ENCODE measurements at regions not wholly inside any gene's neighbourhood (a gene's known extent, or its start where the extent isn't known, plus 50 kb on each side); places are given as distances from the start of the nearest gene placed in this dataset.
"Not testable (repeated sequence)": the region's sequence is repeated elsewhere in the genome, so short reads cannot be mapped to it uniquely, and the experiment has no call there.

DNA sequence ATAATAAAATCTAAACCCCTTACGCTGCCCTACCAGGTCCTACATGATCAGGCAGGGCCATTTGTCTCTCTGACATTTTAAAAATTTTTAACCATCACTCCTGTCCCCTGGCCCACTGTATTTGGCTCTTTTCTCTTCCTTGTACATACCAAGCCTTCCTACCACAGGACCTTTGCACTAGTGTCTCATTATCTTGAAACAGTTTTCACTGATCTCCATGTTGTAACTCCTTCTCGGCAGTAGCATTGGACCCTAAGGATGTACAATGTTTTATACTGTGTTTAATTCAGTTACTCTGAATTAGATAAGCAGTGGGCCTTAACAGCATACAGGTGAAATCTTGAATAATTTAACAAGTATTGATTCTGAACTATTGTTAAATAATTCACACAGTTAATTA is 330.7 kb downstream of the UTRN start:
- WGBS, result 96% methylated on average over 2 of the region's 2 CpGs
- no peak overlapping the region for H3K4me3 ChIP-seq (ENCODE audit: low read depth, low read length)
- no peak for DNase-seq (ENCODE audit: extremely low spot score)
- H3K27ac ChIP-seq (ENCODE audit: low read depth), result no peak overlapping the region
- peaks cover 2% of the 10 kb centered on the region for H3K36me3 ChIP-seq (ENCODE audit: insufficient read depth)
- no peaks in the 10 kb centered on the region for H3K4me1 ChIP-seq (ENCODE audit: insufficient read depth)

DNA sequence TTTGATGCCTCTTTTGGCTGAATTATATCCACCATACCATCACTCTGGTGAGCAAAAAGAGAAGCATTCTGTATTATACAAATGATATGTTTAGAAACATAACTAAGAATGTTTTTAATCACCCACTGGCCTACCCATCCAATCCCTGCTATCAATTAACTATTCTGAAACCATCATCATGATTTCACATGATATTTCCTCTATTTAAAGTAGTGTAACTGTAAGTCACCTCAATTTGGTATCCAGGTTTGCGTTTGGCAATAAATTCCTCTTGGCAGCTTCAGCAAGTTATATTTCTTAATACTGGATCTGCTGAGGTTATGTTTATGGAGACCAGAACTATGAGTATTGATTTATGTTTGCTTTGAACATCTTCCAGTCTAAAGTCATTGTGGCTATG is 332.1 kb downstream of the UTRN start:
- peaks cover 2% of the 10 kb centered on the region for H3K36me3 ChIP-seq (ENCODE audit: insufficient read depth)
- WGBS, result 60% methylated on average over 1 of the region's 1 CpG
- H3K27ac ChIP-seq (ENCODE audit: low read depth), result no peak overlapping the region
- no peak overlapping the region for H3K4me3 ChIP-seq (ENCODE audit: low read depth, low read length)
- H3K4me1 ChIP-seq (ENCODE audit: insufficient read depth), result no peaks in the 10 kb centered on the region
- DNase-seq (ENCODE audit: extremely low spot score), result no peak

DNA sequence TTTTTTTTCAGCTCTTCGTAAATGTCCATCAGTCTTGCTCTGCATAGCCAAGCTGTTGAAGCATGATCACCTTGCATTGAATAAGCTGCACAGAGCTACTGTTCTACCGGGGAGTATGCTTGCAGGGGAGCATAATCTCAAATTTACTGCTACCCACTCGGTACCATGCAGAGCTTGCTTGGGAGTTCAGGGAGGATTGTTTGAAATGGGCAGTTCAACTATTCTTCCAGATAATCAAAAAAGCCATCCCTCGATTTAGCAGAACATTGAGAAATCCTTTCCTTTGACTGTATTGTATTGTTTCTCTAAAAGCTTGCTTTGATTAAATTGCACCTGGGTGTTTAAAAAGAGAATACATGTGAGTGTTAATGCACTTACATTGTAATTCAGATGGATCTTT is 332.6 kb downstream of the UTRN start:
- DNase-seq (ENCODE audit: extremely low spot score), result no peak
- 78% methylated on average over 4 of the region's 4 CpGs for WGBS
- no peaks in the 10 kb centered on the region for H3K4me1 ChIP-seq (ENCODE audit: insufficient read depth)
- no peak overlapping the region for H3K4me3 ChIP-seq (ENCODE audit: low read depth, low read length)
- H3K27ac ChIP-seq (ENCODE audit: low read depth), result no peak overlapping the region
- H3K36me3 ChIP-seq (ENCODE audit: insufficient read depth), result peaks cover 2% of the 10 kb centered on the region

DNA sequence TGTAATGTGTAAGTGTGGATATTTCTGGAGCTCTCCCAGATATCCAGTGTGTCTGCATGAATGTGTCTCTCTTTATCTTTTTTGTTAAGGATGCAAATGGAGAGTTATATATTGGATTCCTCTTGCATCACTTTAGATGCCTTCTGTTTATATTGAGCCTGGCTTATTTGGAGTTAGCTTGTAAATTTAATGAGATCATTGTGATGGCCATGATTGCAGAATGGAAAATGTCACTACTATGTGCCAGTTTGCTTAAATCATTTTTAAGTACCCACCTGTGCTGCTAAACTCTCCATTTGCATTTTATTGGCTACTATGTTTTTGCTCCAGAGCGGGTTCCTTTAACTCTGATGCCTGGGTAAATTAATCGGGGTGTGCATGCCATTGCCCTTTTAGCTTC is 334.8 kb downstream of the UTRN start:
- WGBS, result 84% methylated on average over 2 of the region's 2 CpGs
- no peak for DNase-seq (ENCODE audit: extremely low spot score)
- Histone ChIP-seq H3K4me1 (ENCODE audit: insufficient read depth) (no peaks in the 10 kb centered on the region), H3K27ac (ENCODE audit: low read depth) (no peak overlapping the region), H3K4me3 (ENCODE audit: low read depth, low read length) (no peak overlapping the region), H3K36me3 (ENCODE audit: insufficient read depth) (no peaks in the 10 kb centered on the region)

GRCh38 chr6:144621332-144621731 is 336.2 kb downstream of the UTRN start:
- Histone ChIP-seq H3K4me3 (ENCODE audit: low read depth, low read length) (no peak overlapping the region), H3K4me1 (ENCODE audit: insufficient read depth) (no peaks in the 10 kb centered on the region), H3K27ac (ENCODE audit: low read depth) (no peak overlapping the region), H3K36me3 (ENCODE audit: insufficient read depth) (no peaks in the 10 kb centered on the region)
- WGBS, result 95% methylated on average over 4 of the region's 4 CpGs
- no peak for DNase-seq (ENCODE audit: extremely low spot score)

DNA sequence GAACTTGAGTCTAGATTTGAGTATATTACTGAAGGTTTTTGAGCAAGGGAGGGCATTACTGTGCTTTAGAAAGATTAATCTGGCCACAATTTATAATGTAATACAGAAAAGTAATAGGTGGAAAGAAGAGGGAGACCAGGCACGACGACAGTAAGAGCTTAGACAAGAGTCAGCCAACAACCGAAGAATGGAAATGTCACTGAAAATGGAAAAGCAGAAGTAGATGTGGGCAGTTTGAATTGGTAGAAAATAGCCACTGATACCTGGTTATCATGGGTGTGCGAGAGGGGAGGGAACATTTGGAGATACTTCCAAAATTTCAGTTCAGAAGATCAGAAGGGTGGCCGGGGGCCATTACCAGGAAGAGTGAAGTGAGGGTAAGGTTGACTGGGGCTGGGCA is 339.1 kb downstream of the UTRN start:
- Histone ChIP-seq H3K4me1 (ENCODE audit: insufficient read depth) (no peaks in the 10 kb centered on the region), H3K36me3 (ENCODE audit: insufficient read depth) (no peaks in the 10 kb centered on the region), H3K4me3 (ENCODE audit: low read depth, low read length) (no peak overlapping the region), H3K27ac (ENCODE audit: low read depth) (no peak overlapping the region)
- WGBS, result 84% methylated on average over 5 of the region's 5 CpGs
- DNase-seq (ENCODE audit: extremely low spot score), result no peak

DNA sequence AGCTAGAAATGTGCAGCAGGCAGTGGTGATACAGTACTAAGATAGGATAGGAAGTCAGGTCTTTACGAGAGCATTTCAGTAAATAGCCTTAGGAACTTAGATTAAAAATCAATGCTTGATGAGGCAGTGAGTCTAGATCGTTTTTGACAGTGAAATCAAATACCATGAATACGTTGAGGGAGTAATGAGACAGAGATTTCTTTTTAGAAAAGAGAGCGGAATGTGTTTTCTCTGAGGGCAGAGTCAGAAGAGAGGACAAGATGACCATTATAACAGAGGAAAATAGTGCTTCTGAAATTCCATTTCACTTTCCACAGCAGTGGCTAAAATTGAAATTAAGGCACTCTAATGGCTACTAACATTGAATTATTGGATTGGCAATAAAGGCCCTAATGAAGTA is 339.6 kb downstream of the UTRN start:
- DNase-seq (ENCODE audit: extremely low spot score), result no peak
- Histone ChIP-seq H3K27ac (ENCODE audit: low read depth) (no peak overlapping the region), H3K4me1 (ENCODE audit: insufficient read depth) (no peaks in the 10 kb centered on the region), H3K4me3 (ENCODE audit: low read depth, low read length) (no peak overlapping the region), H3K36me3 (ENCODE audit: insufficient read depth) (no peaks in the 10 kb centered on the region)
- 77% methylated on average over 4 of the region's 4 CpGs for WGBS

DNA sequence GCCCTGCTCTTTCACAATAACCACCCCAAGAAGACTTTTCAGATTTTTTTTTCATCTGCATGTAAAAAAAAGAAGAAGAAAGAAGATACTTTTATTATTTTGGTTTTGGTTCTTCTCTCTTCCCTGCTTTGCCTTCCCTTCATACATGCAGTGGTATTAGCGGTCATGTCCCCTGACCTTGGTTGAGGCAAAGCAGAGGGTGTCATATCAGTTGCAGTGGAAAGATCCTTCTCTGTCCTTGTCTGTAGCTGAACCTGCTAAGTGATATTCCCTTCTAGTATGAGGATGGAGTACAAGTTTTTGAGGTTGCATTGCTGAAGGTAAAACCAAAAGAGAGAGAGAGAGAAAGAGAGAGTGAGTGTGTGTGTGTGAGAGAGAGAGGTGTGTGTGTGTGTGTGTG is 345.7 kb downstream of the UTRN start:
- no peaks in the 10 kb centered on the region for H3K36me3 ChIP-seq (ENCODE audit: insufficient read depth)
- no peaks in the 10 kb centered on the region for H3K4me1 ChIP-seq (ENCODE audit: insufficient read depth)
- H3K27ac ChIP-seq (ENCODE audit: low read depth), result no peak overlapping the region
- DNase-seq (ENCODE audit: extremely low spot score), result no peak
- 96% methylated on average over 1 of the region's 1 CpG for WGBS
- H3K4me3 ChIP-seq (ENCODE audit: low read depth, low read length), result no peak overlapping the region

DNA sequence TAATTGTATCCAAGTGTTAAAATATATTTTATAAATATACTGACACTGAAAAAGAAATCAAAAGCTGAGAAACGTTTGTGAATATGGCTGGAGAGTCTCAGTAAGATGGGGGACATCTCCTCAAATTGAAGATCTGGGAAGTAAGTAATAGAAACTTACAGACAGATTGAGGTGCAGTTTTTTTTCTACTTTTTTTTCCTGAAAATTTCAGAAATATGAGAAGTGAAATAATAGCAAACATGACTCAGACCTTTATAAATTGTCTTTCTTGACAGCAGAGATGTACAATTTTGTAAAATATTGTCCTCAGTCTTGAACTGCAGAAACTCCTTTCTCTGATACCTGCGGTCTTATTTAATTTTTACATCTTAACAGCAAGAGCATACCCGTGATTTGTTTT is 347.1 kb downstream of the UTRN start:
- H3K4me3 ChIP-seq (ENCODE audit: low read depth, low read length), result no peak overlapping the region
- DNase-seq (ENCODE audit: extremely low spot score), result no peak
- H3K36me3 ChIP-seq (ENCODE audit: insufficient read depth), result no peaks in the 10 kb centered on the region
- WGBS, result 82% methylated on average over 3 of the region's 3 CpGs
- H3K4me1 ChIP-seq (ENCODE audit: insufficient read depth), result no peaks in the 10 kb centered on the region
- no peak overlapping the region for H3K27ac ChIP-seq (ENCODE audit: low read depth)

GRCh38 chr6:144633886-144634285 is 348.8 kb downstream of the UTRN start:
- WGBS, result 95% methylated on average over 4 of the region's 4 CpGs
- DNase-seq (ENCODE audit: extremely low spot score), result no peak
- H3K4me1 ChIP-seq (ENCODE audit: insufficient read depth), result no peaks in the 10 kb centered on the region
- H3K27ac ChIP-seq (ENCODE audit: low read depth), result no peak overlapping the region
- no peaks in the 10 kb centered on the region for H3K36me3 ChIP-seq (ENCODE audit: insufficient read depth)
- no peak overlapping the region for H3K4me3 ChIP-seq (ENCODE audit: low read depth, low read length)

DNA sequence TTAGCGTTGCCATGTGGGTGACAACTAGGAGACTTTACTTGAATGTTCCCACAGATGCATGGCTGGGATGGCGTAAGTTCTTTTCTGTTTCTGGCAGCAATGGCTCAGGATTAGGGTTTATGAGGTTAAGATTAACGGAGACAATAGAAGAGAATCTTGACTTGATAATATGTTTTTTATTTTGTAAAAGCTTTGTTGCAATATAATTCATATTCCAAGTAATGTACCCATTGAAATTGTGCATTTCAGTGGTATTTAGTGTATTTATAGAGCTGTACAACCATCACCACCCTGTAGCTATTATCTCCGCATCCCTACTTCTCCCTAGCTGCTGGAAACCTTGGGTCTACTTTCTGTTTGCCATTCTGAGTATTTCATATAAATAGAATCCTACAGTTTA is 349.2 kb downstream of the UTRN start:
- WGBS, result 93% methylated on average over 4 of the region's 4 CpGs
- no peak overlapping the region for H3K27ac ChIP-seq (ENCODE audit: low read depth)
- no peaks in the 10 kb centered on the region for H3K4me1 ChIP-seq (ENCODE audit: insufficient read depth)
- H3K4me3 ChIP-seq (ENCODE audit: low read depth, low read length), result no peak overlapping the region
- H3K36me3 ChIP-seq (ENCODE audit: insufficient read depth), result no peaks in the 10 kb centered on the region
- DNase-seq (ENCODE audit: extremely low spot score), result no peak

DNA sequence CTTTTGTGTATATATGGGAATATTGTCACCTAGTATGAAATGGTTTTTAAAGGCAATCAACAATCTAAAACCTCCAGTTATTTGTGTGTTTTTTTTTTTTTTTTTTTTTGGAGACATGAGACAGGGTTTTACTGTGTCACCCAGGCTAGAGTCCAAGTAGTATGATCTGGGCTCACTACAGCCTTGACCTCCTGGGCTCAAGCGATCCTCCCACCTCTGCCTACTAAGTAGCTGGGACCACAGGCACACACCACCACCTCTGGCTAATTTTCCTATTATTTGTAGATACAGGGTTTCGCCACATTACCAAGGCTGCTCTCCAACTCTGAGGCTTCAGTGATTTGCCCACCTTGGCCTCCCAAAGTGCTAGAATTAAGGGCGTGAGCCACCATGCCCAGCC is 349.9 kb downstream of the UTRN start:
- Histone ChIP-seq H3K27ac (ENCODE audit: low read depth) (no peak overlapping the region), H3K4me1 (ENCODE audit: insufficient read depth) (no peaks in the 10 kb centered on the region), H3K36me3 (ENCODE audit: insufficient read depth) (no peaks in the 10 kb centered on the region), H3K4me3 (ENCODE audit: low read depth, low read length) (no peak overlapping the region)
- DNase-seq (ENCODE audit: extremely low spot score), result no peak
- WGBS, result 97% methylated on average over 3 of the region's 3 CpGs

GRCh38 chr6:144636025-144636424 is 350.9 kb downstream of the UTRN start:
- H3K27ac ChIP-seq (ENCODE audit: low read depth), result not testable (repeated sequence)
- WGBS, result over 99% methylated on average over 3 of the region's 3 CpGs

DNA sequence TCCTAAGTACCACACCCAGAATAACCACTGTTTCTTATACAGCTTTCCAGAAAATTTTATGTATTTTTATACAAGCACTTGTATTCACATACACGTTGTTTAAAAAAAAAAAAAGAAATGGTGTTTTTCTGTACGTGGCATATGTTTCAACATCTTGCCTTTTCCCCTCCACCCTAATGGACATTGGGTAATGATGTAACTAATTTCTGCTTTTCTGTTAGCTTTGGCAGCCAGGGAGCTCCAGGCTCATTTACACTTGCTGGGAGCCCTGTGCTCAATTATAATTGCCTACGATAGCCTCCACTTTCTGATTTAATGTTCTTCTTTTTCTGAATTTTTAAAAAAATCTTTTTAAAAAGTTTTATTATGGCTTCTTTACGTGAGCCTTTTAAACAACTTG is 352.4 kb downstream of the UTRN start:
- H3K4me3 ChIP-seq (ENCODE audit: low read depth, low read length), result no peak overlapping the region
- no peak for DNase-seq (ENCODE audit: extremely low spot score)
- WGBS, result 83% methylated on average over 4 of the region's 4 CpGs
- no peaks in the 10 kb centered on the region for H3K36me3 ChIP-seq (ENCODE audit: insufficient read depth)
- no peaks in the 10 kb centered on the region for H3K4me1 ChIP-seq (ENCODE audit: insufficient read depth)
- no peak overlapping the region for H3K27ac ChIP-seq (ENCODE audit: low read depth)

More at GRCh38 chr6:144636025-144636424, 350.9 kb downstream of the UTRN start:
- not testable (repeated sequence) for DNase-seq (ENCODE audit: extremely low spot score); H3K4me3 ChIP-seq (ENCODE audit: low read depth, low read length); H3K36me3 ChIP-seq (ENCODE audit: insufficient read depth); H3K4me1 ChIP-seq (ENCODE audit: insufficient read depth)

DNA sequence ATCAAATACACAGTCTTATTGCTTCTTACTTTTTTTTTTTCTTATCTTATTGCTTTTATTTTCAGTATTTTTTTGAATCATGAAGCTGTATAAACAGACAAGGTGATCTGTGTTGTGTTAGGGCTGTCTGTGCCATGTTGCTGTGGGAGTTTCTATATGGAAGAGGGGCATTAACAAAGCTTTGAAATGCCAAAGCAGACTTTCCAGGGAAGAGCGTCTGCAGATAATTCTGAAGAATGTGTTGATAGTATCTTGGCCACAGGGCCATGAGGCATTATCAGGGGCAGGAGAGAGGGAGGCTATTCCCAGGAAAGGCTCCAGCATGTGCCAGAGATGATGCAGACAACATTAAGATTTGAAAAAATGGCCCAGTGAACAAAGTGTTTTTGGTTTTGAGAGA is 354.5 kb downstream of the UTRN start:
- Histone ChIP-seq H3K4me3 (ENCODE audit: low read depth, low read length) (no peak overlapping the region), H3K4me1 (ENCODE audit: insufficient read depth) (no peaks in the 10 kb centered on the region), H3K27ac (ENCODE audit: low read depth) (no peak overlapping the region), H3K36me3 (ENCODE audit: insufficient read depth) (no peaks in the 10 kb centered on the region)
- DNase-seq (ENCODE audit: extremely low spot score), result no peak
- WGBS, result 46% methylated on average over 1 of the region's 1 CpG
